ENCODE measurements at regions not wholly inside any gene's neighbourhood (a gene's known extent, or its start where the extent isn't known, plus 50 kb on each side); places are given as distances from the start of the nearest gene placed in this dataset.

DNA sequence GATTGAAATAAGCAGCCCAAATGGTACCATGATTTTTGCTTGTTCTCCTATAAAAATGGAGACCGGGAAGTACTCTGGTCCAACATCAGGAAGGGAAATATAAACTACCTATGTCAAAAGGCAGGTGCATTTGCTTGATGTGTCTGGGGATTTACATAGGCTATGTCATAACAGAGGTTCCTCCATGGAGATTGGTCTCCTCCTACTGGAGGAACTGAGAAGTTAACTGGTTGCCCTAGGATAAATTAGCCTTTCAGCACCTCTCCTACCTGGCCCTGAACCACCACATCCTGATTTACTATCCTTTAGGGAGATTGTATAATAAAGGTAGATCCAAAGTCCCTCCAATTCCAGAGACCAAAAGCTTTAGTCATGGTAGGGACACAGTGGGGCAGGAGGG lies 1109.3 kb upstream of the B3GALT2 start:
- Histone ChIP-seq H3K27me3 (replicated peaks; ENCODE audit: control insufficient read depth, insufficient read depth, low read length) (no peaks in the 10 kb centered on the region), H3K4me1 (no peaks in the 10 kb centered on the region), H3K4me3 (ENCODE audit: low read depth, low read length) (no peak overlapping the region), H3K9me3 (no peaks in the 10 kb centered on the region), H3K36me3 (ENCODE audit: control insufficient read depth, insufficient read depth, low read length) (no peaks in the 10 kb centered on the region)
- intact Hi-C loops (cut with micrococcal nuclease; ENCODE audit: unreplicated experiment): loop anchor here (1.0 to 5.0 kb wide), 3 partner anchors 193 to 1153 kb away; no protein-coding TSS in a partner anchor
- no peaks in the 10 kb centered on the region for H3K36me3 Mint-ChIP-seq (ENCODE audit: insufficient read depth, unreplicated experiment)
- no peak overlapping the region for H3K4me3 Mint-ChIP-seq (ENCODE audit: unreplicated experiment)
- H3K27me3 Mint-ChIP-seq (ENCODE audit: insufficient read depth, unreplicated experiment): peaks cover 3% of the 10 kb centered on the region
- H3K27ac Mint-ChIP-seq (ENCODE audit: unreplicated experiment): no peak overlapping the region
- ChIA-PET CTCF (no interaction called here), POLR2A (no interaction called here)
- peak in 1 of 2 experiments; percentile 30 for DNase-seq
- BruUV-seq (replicated peaks): no TSS peak
- TF ChIP-seq, protein P1, sequence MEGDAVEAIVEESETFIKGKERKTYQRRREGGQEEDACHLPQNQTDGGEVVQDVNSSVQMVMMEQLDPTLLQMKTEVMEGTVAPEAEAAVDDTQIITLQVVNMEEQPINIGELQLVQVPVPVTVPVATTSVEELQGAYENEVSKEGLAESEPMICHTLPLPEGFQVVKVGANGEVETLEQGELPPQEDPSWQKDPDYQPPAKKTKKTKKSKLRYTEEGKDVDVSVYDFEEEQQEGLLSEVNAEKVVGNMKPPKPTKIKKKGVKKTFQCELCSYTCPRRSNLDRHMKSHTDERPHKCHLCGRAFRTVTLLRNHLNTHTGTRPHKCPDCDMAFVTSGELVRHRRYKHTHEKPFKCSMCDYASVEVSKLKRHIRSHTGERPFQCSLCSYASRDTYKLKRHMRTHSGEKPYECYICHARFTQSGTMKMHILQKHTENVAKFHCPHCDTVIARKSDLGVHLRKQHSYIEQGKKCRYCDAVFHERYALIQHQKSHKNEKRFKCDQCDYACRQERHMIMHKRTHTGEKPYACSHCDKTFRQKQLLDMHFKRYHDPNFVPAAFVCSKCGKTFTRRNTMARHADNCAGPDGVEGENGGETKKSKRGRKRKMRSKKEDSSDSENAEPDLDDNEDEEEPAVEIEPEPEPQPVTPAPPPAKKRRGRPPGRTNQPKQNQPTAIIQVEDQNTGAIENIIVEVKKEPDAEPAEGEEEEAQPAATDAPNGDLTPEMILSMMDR (IDR thresholded peaks at IDR 0.05; ENCODE audit: insufficient read depth in 1 of 2, low read depth in 1 of 2, low read length in 1 of 2, severe bottlenecking in 1 of 2, unreplicated experiment in 1 of 2): peak; percentile 48 to 49
- H3K4me1 Mint-ChIP-seq (ENCODE audit: low read depth, unreplicated experiment): no peaks in the 10 kb centered on the region
- H3K9me3 Mint-ChIP-seq (ENCODE audit: unreplicated experiment): no peaks in the 10 kb centered on the region

DNA sequence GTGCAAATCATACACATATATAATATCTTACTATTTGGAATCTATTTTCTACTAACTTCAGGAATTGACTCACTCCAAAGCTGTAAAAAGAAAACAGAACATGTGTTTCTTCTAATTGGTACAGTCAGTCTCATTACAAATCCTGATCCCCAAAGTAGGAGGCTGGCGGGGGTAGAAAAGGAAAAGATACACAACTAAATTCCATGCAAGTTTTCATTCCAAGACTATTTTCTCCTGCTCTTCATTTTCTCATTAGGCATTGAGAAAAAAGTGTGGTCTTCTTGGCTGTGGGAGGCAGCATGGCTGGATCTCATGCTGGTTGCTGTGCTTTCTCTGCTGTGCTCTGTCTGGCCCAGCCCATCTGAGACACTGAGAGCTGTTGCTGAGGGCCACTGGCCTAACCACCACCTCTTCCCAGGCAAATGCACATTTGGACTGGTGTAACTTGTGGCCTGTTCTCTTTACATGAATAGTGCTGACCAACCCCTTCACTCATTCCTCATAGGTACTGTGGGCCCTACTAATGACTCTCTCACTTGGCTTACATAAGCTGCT lies 1107.5 kb upstream of the B3GALT2 start:
- Histone ChIP-seq H3K9me3 (no peaks in the 10 kb centered on the region), H3K4me1 (no peaks in the 10 kb centered on the region), H3K27me3 (replicated peaks; ENCODE audit: control insufficient read depth, insufficient read depth, low read length) (no peaks in the 10 kb centered on the region), H3K36me3 (ENCODE audit: control insufficient read depth, insufficient read depth, low read length) (no peaks in the 10 kb centered on the region), H3K4me3 (ENCODE audit: low read depth, low read length) (no peak overlapping the region)
- Mint-ChIP-seq H3K9me3 (ENCODE audit: unreplicated experiment) (no peaks in the 10 kb centered on the region), H3K36me3 (ENCODE audit: insufficient read depth, unreplicated experiment) (no peaks in the 10 kb centered on the region), H3K27me3 (ENCODE audit: insufficient read depth, unreplicated experiment) (peaks cover 3% of the 10 kb centered on the region), H3K27ac (ENCODE audit: unreplicated experiment) (no peak overlapping the region), H3K4me3 (ENCODE audit: unreplicated experiment) (no peak overlapping the region), H3K4me1 (ENCODE audit: low read depth, unreplicated experiment) (no peaks in the 10 kb centered on the region)
- ChIA-PET POLR2A (no interaction called here), CTCF (no interaction called here)
- no TSS peak for BruUV-seq (replicated peaks)
- intact Hi-C loops (cut with micrococcal nuclease; ENCODE audit: unreplicated experiment): loop anchor here (2.0 kb wide), 1 partner anchor 887 kb away; no protein-coding TSS in a partner anchor
- TF ChIP-seq, protein P1 (IDR thresholded peaks at IDR 0.05; ENCODE audit: insufficient read depth in 1 of 2, low read depth in 1 of 2, low read length in 1 of 2, severe bottlenecking in 1 of 2, unreplicated experiment in 1 of 2): no peak
- DNase-seq: no peak

DNA sequence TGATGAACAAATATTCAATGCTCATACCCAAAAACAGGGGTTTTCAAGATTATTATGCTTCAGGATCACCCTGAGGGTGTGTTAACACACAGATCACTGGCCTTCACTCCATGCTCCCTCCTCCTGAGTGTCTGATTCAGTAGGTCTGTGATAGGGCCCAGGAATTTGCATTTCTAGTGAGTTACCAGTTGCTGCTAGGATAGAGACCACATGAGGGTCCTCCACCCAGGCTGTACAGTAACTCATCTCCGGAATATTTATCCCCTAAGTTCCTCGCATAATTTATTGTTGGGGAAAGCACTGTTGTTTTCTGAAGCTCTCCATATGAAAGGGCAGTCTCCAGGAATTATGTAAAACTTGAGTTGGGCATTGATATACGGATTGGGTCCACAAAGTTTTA lies 1106.6 kb upstream of the B3GALT2 start:
- CTCF ChIA-PET: no interaction called here
- H3K27me3 ChIP-seq (replicated peaks; ENCODE audit: control insufficient read depth, insufficient read depth, low read length): no peaks in the 10 kb centered on the region
- POLR2A ChIA-PET: no interaction called here
- intact Hi-C loops (cut with micrococcal nuclease; ENCODE audit: unreplicated experiment): no loop called here
- H3K4me3 Mint-ChIP-seq (ENCODE audit: unreplicated experiment): no peak overlapping the region
- BruUV-seq (replicated peaks): no TSS peak
- no peaks in the 10 kb centered on the region for H3K36me3 ChIP-seq (ENCODE audit: control insufficient read depth, insufficient read depth, low read length)
- no peaks in the 10 kb centered on the region for H3K4me1 Mint-ChIP-seq (ENCODE audit: low read depth, unreplicated experiment)
- TF ChIP-seq, protein P1 (IDR thresholded peaks at IDR 0.05; ENCODE audit: insufficient read depth in 1 of 2, low read depth in 1 of 2, low read length in 1 of 2, severe bottlenecking in 1 of 2, unreplicated experiment in 1 of 2): no peak
- no peaks in the 10 kb centered on the region for H3K9me3 Mint-ChIP-seq (ENCODE audit: unreplicated experiment)
- H3K36me3 Mint-ChIP-seq (ENCODE audit: insufficient read depth, unreplicated experiment): no peaks in the 10 kb centered on the region
- no peak for DNase-seq
- H3K9me3 ChIP-seq: no peaks in the 10 kb centered on the region
- no peak overlapping the region for H3K27ac Mint-ChIP-seq (ENCODE audit: unreplicated experiment)
- H3K4me1 ChIP-seq: no peaks in the 10 kb centered on the region
- no peak overlapping the region for H3K4me3 ChIP-seq (ENCODE audit: low read depth, low read length)
- peaks cover 3% of the 10 kb centered on the region for H3K27me3 Mint-ChIP-seq (ENCODE audit: insufficient read depth, unreplicated experiment)
